ENCODE measurements at regions not wholly inside any gene's neighbourhood (a gene's known extent, or its start where the extent isn't known, plus 50 kb on each side); places are given as distances from the start of the nearest gene placed in this dataset.

DNA sequence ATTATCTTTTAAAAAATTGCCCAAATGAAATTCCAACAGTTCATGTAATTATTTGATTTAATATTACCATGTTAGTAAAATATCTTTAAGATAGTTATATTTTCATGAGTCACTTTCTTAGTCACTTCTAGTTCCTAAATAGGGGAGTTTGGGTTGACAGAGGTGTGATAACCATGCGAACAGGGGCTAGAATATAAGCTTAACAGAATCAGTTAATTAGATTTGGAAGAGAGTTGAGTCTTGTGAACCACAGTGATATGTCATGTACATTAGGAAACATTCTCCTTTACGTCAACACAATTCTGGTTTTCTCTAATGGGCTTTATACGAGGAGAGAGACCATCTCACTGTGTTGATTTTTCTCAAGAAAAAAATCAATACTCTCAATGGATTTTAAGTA is 64.8 kb upstream of the ZNF281 start:
- TF ChIP-seq, protein P1, sequence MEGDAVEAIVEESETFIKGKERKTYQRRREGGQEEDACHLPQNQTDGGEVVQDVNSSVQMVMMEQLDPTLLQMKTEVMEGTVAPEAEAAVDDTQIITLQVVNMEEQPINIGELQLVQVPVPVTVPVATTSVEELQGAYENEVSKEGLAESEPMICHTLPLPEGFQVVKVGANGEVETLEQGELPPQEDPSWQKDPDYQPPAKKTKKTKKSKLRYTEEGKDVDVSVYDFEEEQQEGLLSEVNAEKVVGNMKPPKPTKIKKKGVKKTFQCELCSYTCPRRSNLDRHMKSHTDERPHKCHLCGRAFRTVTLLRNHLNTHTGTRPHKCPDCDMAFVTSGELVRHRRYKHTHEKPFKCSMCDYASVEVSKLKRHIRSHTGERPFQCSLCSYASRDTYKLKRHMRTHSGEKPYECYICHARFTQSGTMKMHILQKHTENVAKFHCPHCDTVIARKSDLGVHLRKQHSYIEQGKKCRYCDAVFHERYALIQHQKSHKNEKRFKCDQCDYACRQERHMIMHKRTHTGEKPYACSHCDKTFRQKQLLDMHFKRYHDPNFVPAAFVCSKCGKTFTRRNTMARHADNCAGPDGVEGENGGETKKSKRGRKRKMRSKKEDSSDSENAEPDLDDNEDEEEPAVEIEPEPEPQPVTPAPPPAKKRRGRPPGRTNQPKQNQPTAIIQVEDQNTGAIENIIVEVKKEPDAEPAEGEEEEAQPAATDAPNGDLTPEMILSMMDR (IDR thresholded peaks at IDR 0.05), result no peak
- TF ChIP-seq POLR2A (IDR thresholded peaks at IDR 0.05), result no peak

Data from Peyer's patch (tissue), 4 donors.